GM18502 (cell line): ENCODE measurements at regions not wholly inside any gene's neighbourhood (a gene's known extent, or its start where the extent isn't known, plus 50 kb on each side); places are given as distances from the start of the nearest gene placed in this dataset.

Experiments
- ATAC-seq: cut with Tn5 transposase; IDR thresholded peaks from one replicate; pipeline ENCODE4 v1.9.1; 2021; ENCODE audit warnings: mild to moderate bottlenecking; ENCODE audit not compliant: unreplicated experiment, poor library complexity

- no peak for ATAC-seq
These were observed 54.2 kb downstream of the FOXI1 start for GRCh38 chr5:170159947-170160346.

DNA sequence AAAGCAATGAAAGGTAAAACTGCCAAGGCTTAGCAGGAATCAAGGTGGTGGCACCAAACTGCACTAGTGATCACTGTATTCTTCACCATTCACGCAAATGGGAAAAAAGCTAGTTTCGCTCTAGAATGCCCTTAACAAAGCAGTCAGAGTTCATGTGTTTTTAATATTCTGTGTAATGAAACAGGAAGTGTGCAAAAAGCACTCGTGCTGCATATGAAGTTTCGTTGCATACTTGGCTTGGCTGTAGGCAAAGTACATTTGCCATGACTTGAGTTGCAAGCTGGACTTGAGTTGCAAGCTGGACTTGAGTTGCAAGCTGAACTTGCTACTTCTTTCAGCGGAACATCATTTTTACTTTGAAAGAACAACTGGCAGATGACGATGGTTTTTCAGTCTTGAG is 55.4 kb downstream of the FOXI1 start:
- ATAC-seq, result peak; percentile 62

DNA sequence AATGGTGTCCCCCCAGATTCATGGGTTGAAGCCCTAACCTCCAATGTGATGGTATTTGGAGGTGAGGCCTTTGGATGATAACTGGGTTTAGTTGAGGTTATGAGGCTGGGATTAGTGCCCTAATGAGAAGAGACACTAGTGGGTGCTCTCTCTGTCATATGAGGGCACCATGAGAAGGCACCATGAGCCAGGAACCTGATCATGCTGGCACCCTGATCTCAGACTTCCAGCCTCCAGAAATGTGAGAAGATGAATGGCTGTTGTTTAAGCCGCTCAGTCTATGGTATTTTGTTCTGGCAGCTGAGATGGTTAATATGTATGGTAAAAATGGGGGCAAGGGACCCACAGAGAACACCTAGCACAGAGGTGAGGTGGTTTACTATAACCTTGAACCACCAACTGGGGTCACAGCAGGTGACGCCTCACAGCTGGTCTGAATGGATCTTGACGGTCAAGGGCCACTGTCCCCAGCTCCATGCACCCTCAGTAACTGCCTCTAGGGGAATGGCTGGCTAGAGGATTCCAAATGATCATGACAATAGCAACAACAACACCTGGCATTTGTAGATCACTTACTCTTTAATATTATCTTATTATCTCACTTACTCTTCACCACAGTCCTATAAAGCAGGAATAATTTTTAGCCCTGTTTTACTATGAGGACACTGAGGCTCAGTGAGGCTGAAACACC is 57.1 kb downstream of the FOXI1 start:
- ATAC-seq, result no peak

DNA sequence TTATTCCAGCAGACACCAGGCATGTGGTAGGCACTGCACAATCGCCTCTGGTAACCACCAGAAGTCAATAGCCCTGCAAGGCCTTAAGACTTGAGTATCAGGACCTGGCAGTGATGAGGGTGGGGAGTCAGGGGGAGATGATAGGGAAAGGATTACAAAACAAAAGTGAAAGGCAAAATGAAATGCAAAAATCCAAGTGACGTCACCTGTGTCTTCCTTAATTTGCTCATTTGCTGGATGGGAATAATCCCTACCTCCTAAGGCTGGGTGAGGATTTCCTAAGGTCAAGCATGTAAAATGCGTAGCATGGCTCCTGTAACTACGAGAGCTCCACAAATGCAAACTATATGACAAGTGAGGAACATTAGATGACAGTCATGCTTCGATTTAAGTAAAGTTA is 58.4 kb downstream of the FOXI1 start:
- ATAC-seq, result no peak

DNA sequence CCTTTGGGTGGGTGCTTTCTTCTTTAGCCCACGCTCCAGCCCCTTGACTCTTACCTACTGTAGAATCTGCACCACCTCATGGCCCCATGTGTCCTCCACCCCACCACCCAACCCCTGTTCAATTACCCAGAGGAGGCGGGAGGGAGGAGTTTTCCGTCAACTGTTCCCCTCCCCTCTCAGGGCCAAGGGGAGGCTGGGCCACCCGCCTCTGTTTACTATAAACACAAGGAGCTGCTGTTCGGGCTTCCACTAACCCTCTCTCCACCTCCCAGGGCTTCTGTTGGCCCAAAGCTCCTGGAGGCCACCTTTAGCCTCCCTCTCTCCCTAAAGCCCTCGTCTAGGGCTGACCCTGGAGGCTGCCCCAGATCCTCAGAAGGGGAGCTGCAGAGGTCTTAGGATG is 59.2 kb downstream of the FOXI1 start:
- ATAC-seq, result no peak

DNA sequence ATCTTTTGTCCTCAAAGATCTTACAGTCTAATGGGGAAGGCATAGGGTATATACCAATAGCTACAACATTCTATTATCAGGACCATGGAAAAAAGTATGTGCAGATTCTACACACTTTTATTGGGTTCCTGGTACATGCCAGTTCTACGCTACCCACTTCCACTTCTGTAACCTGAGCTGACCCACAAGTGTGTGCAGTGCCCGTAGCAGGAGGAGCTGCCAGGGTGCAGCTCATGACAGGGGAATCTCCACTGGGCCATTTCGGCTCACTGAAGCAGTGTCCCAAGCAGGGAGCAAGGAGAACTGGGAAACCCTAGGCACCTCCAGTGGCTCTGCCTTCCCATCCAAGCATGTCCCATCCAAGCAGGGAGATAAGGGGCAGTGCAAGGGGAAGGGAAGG is 60.4 kb downstream of the FOXI1 start:
- no peak for ATAC-seq

GRCh38 chr5:170168002-170168401 is 62.3 kb downstream of the FOXI1 start:
- no peak for ATAC-seq

DNA sequence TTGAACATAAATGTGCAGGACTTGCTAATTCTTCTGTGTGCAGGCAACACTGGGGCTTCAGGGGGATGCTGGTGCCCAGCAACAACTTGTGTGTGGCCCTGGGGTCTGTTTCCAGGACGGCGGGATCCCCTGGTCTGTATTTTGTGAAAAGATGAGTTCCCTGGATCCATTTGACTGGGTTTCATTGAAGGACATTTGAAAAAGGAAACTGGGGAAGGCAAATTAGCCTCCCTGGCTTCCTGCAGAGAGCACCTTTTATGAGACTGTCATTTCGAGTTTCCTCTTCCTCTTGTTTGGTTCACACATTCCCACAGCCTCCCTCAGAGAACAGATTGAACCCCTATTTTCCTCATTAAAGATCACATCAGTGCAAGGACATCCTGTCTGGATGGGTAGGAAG is 63.1 kb downstream of the FOXI1 start:
- no peak for ATAC-seq

GRCh38 chr5:170169996-170170395 is 62.8 kb upstream of the C5orf58 start:
- no peak for ATAC-seq

- ATAC-seq, result no peak
These were observed 61.0 kb upstream of the C5orf58 start for GRCh38 chr5:170171811-170172210.

- no peak for ATAC-seq
These were observed 59.6 kb upstream of the C5orf58 start for GRCh38 chr5:170173227-170173626.

DNA sequence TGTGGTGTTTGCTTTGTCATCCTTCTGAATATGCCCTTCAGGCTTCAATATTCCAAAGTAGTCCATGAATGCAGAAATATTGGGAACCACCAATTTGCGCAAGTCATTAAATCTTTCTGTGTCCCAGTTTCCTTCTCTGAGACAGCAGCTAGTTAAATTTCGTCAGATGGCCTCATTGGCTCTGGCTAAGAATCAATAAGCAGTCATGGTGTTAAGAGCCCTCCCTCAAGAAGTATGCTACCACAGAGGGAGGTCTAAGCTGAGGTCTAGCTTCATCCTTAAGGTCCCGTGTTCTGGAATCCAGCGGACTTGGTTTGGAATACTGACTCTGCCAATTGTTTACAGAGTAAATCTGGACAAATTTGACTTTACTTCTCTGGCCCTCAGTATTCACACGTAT is 59.1 kb upstream of the C5orf58 start:
- no peak for ATAC-seq

- ATAC-seq, result no peak
These were observed 55.9 kb upstream of the C5orf58 start for GRCh38 chr5:170176916-170177315.

DNA sequence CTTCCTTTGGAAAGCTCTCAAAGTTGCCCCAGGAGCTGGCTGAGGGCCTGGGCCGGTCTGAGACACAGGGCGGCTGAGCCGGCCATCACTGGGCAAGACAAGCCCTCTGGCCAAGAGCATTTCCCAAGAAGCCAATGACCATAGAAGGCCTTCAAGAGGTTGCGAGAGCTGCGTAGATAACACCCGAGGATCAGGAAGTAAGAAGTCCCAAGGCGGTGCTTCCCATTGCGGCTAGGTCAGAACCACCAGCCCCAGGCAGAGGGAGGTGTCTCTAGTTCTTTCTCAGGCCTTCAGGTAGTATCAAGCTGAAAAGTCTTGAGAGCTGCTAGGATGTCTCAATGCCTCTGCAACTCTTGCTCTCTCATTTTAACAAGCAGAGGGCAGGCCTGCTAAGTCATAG is 54.0 kb upstream of the C5orf58 start:
- no peak for ATAC-seq

GRCh38 chr5:170179626-170180025 is 53.2 kb upstream of the C5orf58 start:
- ATAC-seq, result no peak

DNA sequence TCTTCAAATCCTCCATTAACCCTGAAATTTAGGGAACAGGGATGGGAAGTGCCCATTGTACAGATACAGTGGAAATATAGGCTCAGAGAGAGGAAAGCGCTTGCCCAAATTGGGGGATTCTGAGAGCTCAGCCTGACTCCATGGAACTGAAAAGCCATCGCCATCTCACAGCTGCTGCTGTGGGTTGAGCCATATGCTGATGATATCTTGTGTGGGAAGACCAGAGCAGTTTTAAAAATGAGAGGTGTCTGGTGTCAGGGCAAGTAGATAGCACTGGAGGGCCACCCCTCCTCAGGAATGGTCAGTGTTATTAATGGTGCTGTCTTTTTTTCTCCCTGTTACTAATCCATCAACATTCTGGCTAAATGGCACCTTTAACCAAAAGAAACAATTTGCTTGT is 50.9 kb upstream of the C5orf58 start:
- no peak for ATAC-seq

GRCh38 chr5:170182491-170182890 is 50.3 kb upstream of the C5orf58 start:
- ATAC-seq, result no peak
